Activated CD4-positive, alpha-beta T cell treated with anti-CD3 and anti-CD28 coated beads for 48 hours (primary cell): ENCODE measurements at regions not wholly inside any gene's neighbourhood (a gene's known extent, or its start where the extent isn't known, plus 50 kb on each side); places are given as distances from the start of the nearest gene placed in this dataset.
A peak's percentile ranks its signal among the peaks of the same experiment; 100 is the strongest.

Experiments used
- DNase-seq: peaks from one replicate; pipeline ENCODE4 v3.0.0-alpha.2; 2020

- no peak for DNase-seq
Observed at GRCh38 chr4:14831416-14831815, 170.9 kb upstream of the CPEB2 start.

GRCh38 chr4:14833053-14833452, 169.2 kb upstream of the CPEB2 start:
- DNase-seq: no peak

- DNase-seq: no peak
Observed at GRCh38 chr4:14834382-14834781, 167.9 kb upstream of the CPEB2 start.

GRCh38 chr4:14835288-14835687, 167.0 kb upstream of the CPEB2 start:
- no peak for DNase-seq

GRCh38 chr4:14835708-14836425, 166.4 kb upstream of the CPEB2 start:
- DNase-seq: no peak

- no peak for DNase-seq
Observed at GRCh38 chr4:14837860-14838259, 164.4 kb upstream of the CPEB2 start.

- no peak for DNase-seq
Observed at GRCh38 chr4:14841801-14842768, 160.2 kb upstream of the CPEB2 start.

- DNase-seq: no peak
Observed at GRCh38 chr4:14842964-14843630, 159.2 kb upstream of the CPEB2 start.

- no peak for DNase-seq
Observed at GRCh38 chr4:14844061-14844460, 158.2 kb upstream of the CPEB2 start.

- no peak for DNase-seq
Observed at GRCh38 chr4:14848229-14848628, 154.1 kb upstream of the CPEB2 start.

GRCh38 chr4:14850455-14851097, 151.7 kb upstream of the CPEB2 start:
- DNase-seq: no peak

- no peak for DNase-seq
Observed at GRCh38 chr4:14853176-14853943, 148.9 kb upstream of the CPEB2 start.

- DNase-seq: no peak
Observed at GRCh38 chr4:14855719-14856061, 146.6 kb upstream of the CPEB2 start.

GRCh38 chr4:14856062-14856933, 146.0 kb upstream of the CPEB2 start:
- peak; percentile 77 for DNase-seq

- DNase-seq: no peak
Observed at GRCh38 chr4:14856934-14857235, 145.4 kb upstream of the CPEB2 start.

GRCh38 chr4:14857475-14857874, 144.8 kb upstream of the CPEB2 start:
- DNase-seq: no peak

- DNase-seq: no peak
Observed at GRCh38 chr4:14857981-14858380, 144.3 kb upstream of the CPEB2 start.

- no peak for DNase-seq
Observed at GRCh38 chr4:14862891-14863290, 139.4 kb upstream of the CPEB2 start.

- no peak for DNase-seq
Observed at GRCh38 chr4:14863418-14864364, 138.6 kb upstream of the CPEB2 start.

- DNase-seq: no peak
Observed at GRCh38 chr4:14864365-14865030, 137.8 kb upstream of the CPEB2 start.
